Adrenal gland (tissue), 9 donors: ENCODE measurements at regions not wholly inside any gene's neighbourhood (a gene's known extent, or its start where the extent isn't known, plus 50 kb on each side); places are given as distances from the start of the nearest gene placed in this dataset.
A peak's percentile ranks its signal among the peaks of the same experiment; 100 is the strongest.

Source experiments
- DNase-seq, 7 donors: peaks; one replicate each; pipeline ENCODE4 v3.0.0-alpha.2; 2019 to 2020
- H3K27ac ChIP-seq, 5 donors: fragments of 200-600 bp; sonication (generic) in 4 of 5; 1 replicate in 3 of 5; 2 replicates in 2 of 5; pipeline versions ENCODE4 v1.5.1 to v1.8.0; 2016 to 2020; ENCODE audit warnings: mild to moderate bottlenecking in 1 of 5
- H3K27me3 ChIP-seq: fragments of 200-600 bp; 2 replicates; pipeline ENCODE4 v1.8.0; 2021
- H3K36me3 ChIP-seq, 2 donors: fragments of 200-600 bp; replicated peaks in 1 of 2; 1 replicate in 1 of 2; 2 replicates in 1 of 2; pipeline versions ENCODE4 v1.5.1 to v1.8.0; 2018 to 2022
- H3K4me1 ChIP-seq, 2 donors: fragments of 200-600 bp; replicated peaks in 1 of 2; 1 replicate in 1 of 2; 2 replicates in 1 of 2; pipeline versions ENCODE4 v1.5.1 to v1.8.0; 2018 to 2021
- H3K4me3 ChIP-seq, 4 donors: fragments of 200-600 bp; sonication (generic) in 3 of 4; one replicate each; pipeline ENCODE4 v1.5.1; 2016 to 2018
- H3K9me3 ChIP-seq, 3 donors: fragments of 200-600 bp; sonication (generic) in 1 of 3; replicated peaks in 1 of 3; 1 replicate in 2 of 3; 2 replicates in 1 of 3; pipeline versions ENCODE4 v1.5.1 to v1.8.0; 2016 to 2021
- CTCF ChIP-seq, 6 experiments: fragments of 450-650 bp in 4 of 6; fragments of 200-600 bp in 2 of 6; sonication (generic) in 1 of 6; IDR thresholded peaks; 1 replicate in 5 of 6; 2 replicates in 1 of 6; pipeline versions ENCODE4 v1.5.1 to v1.8.0; 2016 to 2021; ENCODE audit warnings: antibody characterized with exemption in 6 of 6, mild to moderate bottlenecking in 2 of 6, moderate library complexity in 1 of 6
- POLR2A ChIP-seq, 2 donors: fragments of 450-650 bp; IDR thresholded peaks; one replicate each; pipeline ENCODE4 v1.6.1; 2017; ENCODE audit warnings: antibody characterized with exemption in 2 of 2, mild to moderate bottlenecking in 2 of 2, moderate library complexity in 1 of 2
- WGBS, 4 donors: extraction: QIAGEN DNeasy Blood & Tissue Kit in 2 of 4; methylation state at CpG; one replicate each; pipeline versions ENCODE4 v1.1.5 to v1.1.7; 2013 to 2017; 5-methylcytosine and 5-hydroxymethylcytosine counted together
- intact Hi-C, 2 donors: fragments of 100-400 bp; cut with DNase I; formaldehyde crosslinking; loops; one replicate each; pipeline versions ENCODE4 v1.14.1 to v1.15.0; 2022 to 2023
- donor health status: healthy with polysubstance abuse.
- donor health status: Bipolar disorder and iron deficiency.
- donor health status: DM: yes; HTN: yes; CAD: no.
- donor health status: DM: no; HTN: no; CAD: no.
- donor health status: DM: no; HTN: no; CAD: no.

GRCh38 chr17:73706428-73706827 lies 62.2 kb upstream of the SDK2 start:
- Histone ChIP-seq H3K36me3 (no peaks in the 10 kb centered on the region), H3K4me3 (no peak overlapping the region), H3K4me1 (no peaks in the 10 kb centered on the region), H3K9me3 (no peaks in the 10 kb centered on the region), H3K27me3 (no peaks in the 10 kb centered on the region), H3K27ac (no peak overlapping the region)
- intact Hi-C loops: no loop called here
- WGBS, 4 donors: 80 to 84% (median 83%) methylated on average over 12 of the region's 12 CpGs
- no peak for TF ChIP-seq POLR2A (IDR thresholded peaks at IDR 0.05)
- DNase-seq: no peak

- 68 to 84% (median 79%) methylated on average over 9 of the region's 9 CpGs for WGBS, 4 donors
- intact Hi-C loops: no loop called here
- H3K36me3 ChIP-seq: no peaks in the 10 kb centered on the region
- no peak overlapping the region for H3K27ac ChIP-seq
- H3K9me3 ChIP-seq: no peaks in the 10 kb centered on the region
- TF ChIP-seq POLR2A (IDR thresholded peaks at IDR 0.05): no peak
- no peak for TF ChIP-seq CTCF (IDR thresholded peaks at IDR 0.05)
- DNase-seq: no peak
- H3K27me3 ChIP-seq: no peaks in the 10 kb centered on the region
- no peak overlapping the region for H3K4me3 ChIP-seq
- H3K4me1 ChIP-seq: no peaks in the 10 kb centered on the region
Observed at GRCh38 chr17:73706858-73707257, 62.6 kb upstream of the SDK2 start.

- WGBS, 4 donors: 74 to 91% (median 90%) methylated on average over 4 of the region's 4 CpGs
- no peak for TF ChIP-seq CTCF (IDR thresholded peaks at IDR 0.05)
- TF ChIP-seq POLR2A (IDR thresholded peaks at IDR 0.05): no peak
- Histone ChIP-seq H3K27ac (no peak overlapping the region), H3K27me3 (no peaks in the 10 kb centered on the region), H3K4me3 (no peak overlapping the region), H3K36me3 (no peaks in the 10 kb centered on the region), H3K4me1 (no peaks in the 10 kb centered on the region), H3K9me3 (no peaks in the 10 kb centered on the region)
- no peak for DNase-seq
- intact Hi-C loops: no loop called here
Observed at GRCh38 chr17:73707358-73707757, 63.1 kb upstream of the SDK2 start.

GRCh38 chr17:73710095-73710592 lies 65.9 kb upstream of the SDK2 start:
- H3K9me3 ChIP-seq: no peaks in the 10 kb centered on the region
- H3K4me1 ChIP-seq: no peaks in the 10 kb centered on the region
- no peak for TF ChIP-seq POLR2A (IDR thresholded peaks at IDR 0.05)
- peak; percentile 63 to 76 (median 74) for TF ChIP-seq CTCF (IDR thresholded peaks at IDR 0.05)
- no peak overlapping the region for H3K27ac ChIP-seq
- H3K27me3 ChIP-seq: no peaks in the 10 kb centered on the region
- peak; percentile 57 to 80 (median 73) for DNase-seq
- WGBS, 4 donors: 14 to 18% (median 15%) methylated on average over 13 to 15 of the region's 15 CpGs
- H3K36me3 ChIP-seq: no peaks in the 10 kb centered on the region
- no peak overlapping the region for H3K4me3 ChIP-seq
- intact Hi-C loops: loop anchor here (5.0 kb wide), 2 partner anchors 278 to 283 kb away; no protein-coding TSS in a partner anchor

- Histone ChIP-seq H3K4me1 (no peaks in the 10 kb centered on the region), H3K27me3 (no peaks in the 10 kb centered on the region), H3K27ac (no peak overlapping the region), H3K4me3 (no peak overlapping the region), H3K9me3 (no peaks in the 10 kb centered on the region), H3K36me3 (no peaks in the 10 kb centered on the region)
- intact Hi-C loops: loop anchor here (5.0 kb wide), 2 partner anchors 279 to 284 kb away; no protein-coding TSS in a partner anchor
- WGBS, 4 donors: 69 to 74% (median 70%) methylated on average over 5 of the region's 5 CpGs
- TF ChIP-seq POLR2A (IDR thresholded peaks at IDR 0.05): no peak
- no peak for TF ChIP-seq CTCF (IDR thresholded peaks at IDR 0.05)
- no peak for DNase-seq
Observed at GRCh38 chr17:73711184-73711583, 66.9 kb upstream of the SDK2 start.
